Natural killer cell treated with Interleukin-12 subunit alpha and Interleukin-12 subunit beta and Interleukin-15 and Interleukin-18, amount 100 ng/mL, for 72 hours (primary cell): ENCODE measurements at regions not wholly inside any gene's neighbourhood (a gene's known extent, or its start where the extent isn't known, plus 50 kb on each side); places are given as distances from the start of the nearest gene placed in this dataset.

ENCODE experiments used
- ATAC-seq, 2 donors: fragments of 150-1000 bp; cut with Tn5 transposase in 1 of 2; sonication (Bioruptor Pico), chemical (Tn5 transposase) in 1 of 2; 2 replicates each; pipeline ENCODE4 v1.10.0; 2021
- DNase-seq: peaks from one replicate; pipeline ENCODE4 v3.0.0; 2022; ENCODE audit warnings: low spot score
- H3K27ac Mint-ChIP-seq, 2 donors: 1 replicate in 1 of 2; 2 replicates in 1 of 2; pipeline ENCODE4 v1.8.0; 2022; ENCODE audit warnings: mixed read lengths in 2 of 2, mild to moderate bottlenecking in 1 of 2, moderate library complexity in 1 of 2
- H3K27me3 Mint-ChIP-seq, 2 donors: 1 replicate in 1 of 2; 2 replicates in 1 of 2; pipeline ENCODE4 v1.8.0; 2022; ENCODE audit warnings: mixed read lengths in 2 of 2
- H3K36me3 Mint-ChIP-seq: one replicate; pipeline ENCODE4 v1.8.0; 2022; ENCODE audit warnings: mixed read lengths
- H3K4me1 Mint-ChIP-seq, 2 donors: 1 replicate in 1 of 2; 2 replicates in 1 of 2; pipeline ENCODE4 v1.8.0; 2022; ENCODE audit warnings: low read depth in 2 of 2, mixed read lengths in 2 of 2, mild to moderate bottlenecking in 1 of 2
- H3K4me3 Mint-ChIP-seq: one replicate; pipeline ENCODE4 v1.8.0; 2022; ENCODE audit warnings: mixed read lengths
- H3K9me3 Mint-ChIP-seq: 2 replicates; pipeline ENCODE4 v1.8.0; 2022; ENCODE audit warnings: mixed read lengths

- no peaks in the 10 kb centered on the region for H3K27me3 Mint-ChIP-seq
- ATAC-seq (no peak), DNase-seq (no peak)
- H3K36me3 Mint-ChIP-seq, result no peaks in the 10 kb centered on the region
- peaks cover 8% of the 10 kb centered on the region for H3K9me3 Mint-ChIP-seq
- no peaks in the 10 kb centered on the region for H3K4me1 Mint-ChIP-seq
- H3K27ac Mint-ChIP-seq, result no peak overlapping the region
- H3K4me3 Mint-ChIP-seq, result no peak overlapping the region
These were observed 317.8 kb upstream of the RGMB start for GRCh38 chr5:98455665-98456064.

GRCh38 chr5:98458004-98458403 is 315.5 kb upstream of the RGMB start:
- no peaks in the 10 kb centered on the region for H3K36me3 Mint-ChIP-seq
- H3K27ac Mint-ChIP-seq, result no peak overlapping the region
- H3K27me3 Mint-ChIP-seq, result no peaks in the 10 kb centered on the region
- no peak overlapping the region for H3K4me3 Mint-ChIP-seq
- ATAC-seq (no peak), DNase-seq (no peak)
- H3K4me1 Mint-ChIP-seq, result no peaks in the 10 kb centered on the region
- H3K9me3 Mint-ChIP-seq, result peaks cover 14% of the 10 kb centered on the region

- no peak overlapping the region for H3K4me3 Mint-ChIP-seq
- no peak overlapping the region for H3K27ac Mint-ChIP-seq
These were observed 314.7 kb upstream of the RGMB start for GRCh38 chr5:98458726-98459125.

GRCh38 chr5:98460536-98460935 is 312.9 kb upstream of the RGMB start:
- no peaks in the 10 kb centered on the region for H3K36me3 Mint-ChIP-seq
- H3K27me3 Mint-ChIP-seq, result no peaks in the 10 kb centered on the region

More at GRCh38 chr5:98458726-98459125, 314.7 kb upstream of the RGMB start:
- no peak for ATAC-seq
- DNase-seq, result no peak
- H3K9me3 Mint-ChIP-seq, result peaks cover 16% of the 10 kb centered on the region
- H3K27me3 Mint-ChIP-seq, result no peaks in the 10 kb centered on the region
- H3K4me1 Mint-ChIP-seq, result no peaks in the 10 kb centered on the region
- no peaks in the 10 kb centered on the region for H3K36me3 Mint-ChIP-seq

GRCh38 chr5:98461485-98461884 is 312.0 kb upstream of the RGMB start:
- Mint-ChIP-seq H3K36me3 (no peaks in the 10 kb centered on the region), H3K27ac (no peak overlapping the region), H3K4me3 (no peak overlapping the region), H3K9me3 (peaks cover 23% of the 10 kb centered on the region), H3K27me3 (no peaks in the 10 kb centered on the region), H3K4me1 (no peaks in the 10 kb centered on the region)
- ATAC-seq (no peak), DNase-seq (no peak)

More at GRCh38 chr5:98460536-98460935, 312.9 kb upstream of the RGMB start:
- DNase-seq (no peak), ATAC-seq (no peak)
- no peaks in the 10 kb centered on the region for H3K4me1 Mint-ChIP-seq
- peaks cover 23% of the 10 kb centered on the region for H3K9me3 Mint-ChIP-seq
- no peak overlapping the region for H3K27ac Mint-ChIP-seq
- H3K4me3 Mint-ChIP-seq, result no peak overlapping the region

GRCh38 chr5:98463222-98463621 is 310.2 kb upstream of the RGMB start:
- H3K27me3 Mint-ChIP-seq, result no peaks in the 10 kb centered on the region
- H3K9me3 Mint-ChIP-seq, result peaks cover 19% of the 10 kb centered on the region
- DNase-seq, result no peak
- no peak for ATAC-seq
- H3K27ac Mint-ChIP-seq, result no peak overlapping the region
- no peaks in the 10 kb centered on the region for H3K36me3 Mint-ChIP-seq
- H3K4me3 Mint-ChIP-seq, result no peak overlapping the region
- H3K4me1 Mint-ChIP-seq, result no peaks in the 10 kb centered on the region

- H3K27me3 Mint-ChIP-seq, result no peaks in the 10 kb centered on the region
- ATAC-seq (no peak), DNase-seq (no peak)
- no peaks in the 10 kb centered on the region for H3K36me3 Mint-ChIP-seq
- peaks cover 20% of the 10 kb centered on the region for H3K9me3 Mint-ChIP-seq
- no peak overlapping the region for H3K4me3 Mint-ChIP-seq
- no peaks in the 10 kb centered on the region for H3K4me1 Mint-ChIP-seq
- H3K27ac Mint-ChIP-seq, result no peak overlapping the region
These were observed 309.8 kb upstream of the RGMB start for GRCh38 chr5:98463676-98464075.

GRCh38 chr5:98464737-98465330 is 308.6 kb upstream of the RGMB start:
- no peak for ATAC-seq
- Mint-ChIP-seq H3K27ac (no peak overlapping the region), H3K4me3 (no peak overlapping the region), H3K4me1 (no peaks in the 10 kb centered on the region), H3K9me3 (peaks cover 17% of the 10 kb centered on the region), H3K36me3 (no peaks in the 10 kb centered on the region), H3K27me3 (no peaks in the 10 kb centered on the region)
- DNase-seq, result no peak

GRCh38 chr5:98468188-98468869 is 305.1 kb upstream of the RGMB start:
- DNase-seq (no peak), ATAC-seq (no peak)
- Mint-ChIP-seq H3K9me3 (peaks cover 12% of the 10 kb centered on the region), H3K4me1 (no peaks in the 10 kb centered on the region), H3K27ac (no peak overlapping the region), H3K27me3 (no peaks in the 10 kb centered on the region), H3K36me3 (no peaks in the 10 kb centered on the region), H3K4me3 (no peak overlapping the region)

- Mint-ChIP-seq H3K4me1 (no peaks in the 10 kb centered on the region), H3K9me3 (peaks cover 7% of the 10 kb centered on the region), H3K27me3 (no peaks in the 10 kb centered on the region), H3K27ac (no peak overlapping the region), H3K36me3 (no peaks in the 10 kb centered on the region), H3K4me3 (no peak overlapping the region)
- DNase-seq (no peak), ATAC-seq (no peak)
These were observed 302.7 kb upstream of the RGMB start for GRCh38 chr5:98470747-98471146.

- Mint-ChIP-seq H3K36me3 (no peaks in the 10 kb centered on the region), H3K27me3 (no peaks in the 10 kb centered on the region), H3K4me1 (no peaks in the 10 kb centered on the region), H3K27ac (no peak overlapping the region), H3K4me3 (no peak overlapping the region), H3K9me3 (peaks cover 7% of the 10 kb centered on the region)
- ATAC-seq, result no peak
- DNase-seq, result no peak
These were observed 302.0 kb upstream of the RGMB start for GRCh38 chr5:98471458-98471857.

- Mint-ChIP-seq H3K4me1 (no peaks in the 10 kb centered on the region), H3K4me3 (no peak overlapping the region), H3K27ac (no peak overlapping the region), H3K36me3 (no peaks in the 10 kb centered on the region), H3K9me3 (peaks cover 3% of the 10 kb centered on the region), H3K27me3 (no peaks in the 10 kb centered on the region)
- ATAC-seq (no peak), DNase-seq (no peak)
These were observed 299.2 kb upstream of the RGMB start for GRCh38 chr5:98474216-98474615.

GRCh38 chr5:98474782-98475181 is 298.7 kb upstream of the RGMB start:
- Mint-ChIP-seq H3K9me3 (peaks cover 3% of the 10 kb centered on the region), H3K4me1 (no peaks in the 10 kb centered on the region), H3K36me3 (no peaks in the 10 kb centered on the region), H3K27ac (no peak overlapping the region), H3K4me3 (no peak overlapping the region), H3K27me3 (no peaks in the 10 kb centered on the region)
- DNase-seq (no peak), ATAC-seq (no peak)

GRCh38 chr5:98482321-98483300 is 290.9 kb upstream of the RGMB start:
- H3K36me3 Mint-ChIP-seq, result no peaks in the 10 kb centered on the region

More at GRCh38 chr5:98482321-98483300, 290.9 kb upstream of the RGMB start:
- Mint-ChIP-seq H3K27ac (no peak overlapping the region), H3K4me3 (no peak overlapping the region), H3K9me3 (peaks cover 9% of the 10 kb centered on the region), H3K4me1 (no peaks in the 10 kb centered on the region), H3K27me3 (no peaks in the 10 kb centered on the region)
- ATAC-seq (no peak), DNase-seq (no peak)
